Adrenal gland (tissue), 9 donors: ENCODE measurements at regions not wholly inside any gene's neighbourhood (a gene's known extent, or its start where the extent isn't known, plus 50 kb on each side); places are given as distances from the start of the nearest gene placed in this dataset.

Experiments
- DNase-seq, 7 donors: peaks; one replicate each; pipeline ENCODE4 v3.0.0-alpha.2; 2019 to 2020
- H3K27ac ChIP-seq, 5 donors: fragments of 200-600 bp; sonication (generic) in 4 of 5; 1 replicate in 3 of 5; 2 replicates in 2 of 5; pipeline versions ENCODE4 v1.5.1 to v1.8.0; 2016 to 2020; ENCODE audit warnings: mild to moderate bottlenecking in 1 of 5
- H3K27me3 ChIP-seq: fragments of 200-600 bp; 2 replicates; pipeline ENCODE4 v1.8.0; 2021
- H3K36me3 ChIP-seq, 2 donors: fragments of 200-600 bp; replicated peaks in 1 of 2; 1 replicate in 1 of 2; 2 replicates in 1 of 2; pipeline versions ENCODE4 v1.5.1 to v1.8.0; 2018 to 2022
- H3K4me1 ChIP-seq, 2 donors: fragments of 200-600 bp; replicated peaks in 1 of 2; 1 replicate in 1 of 2; 2 replicates in 1 of 2; pipeline versions ENCODE4 v1.5.1 to v1.8.0; 2018 to 2021
- H3K4me3 ChIP-seq, 4 donors: fragments of 200-600 bp; sonication (generic) in 3 of 4; one replicate each; pipeline ENCODE4 v1.5.1; 2016 to 2018
- H3K9me3 ChIP-seq, 3 donors: fragments of 200-600 bp; sonication (generic) in 1 of 3; replicated peaks in 1 of 3; 1 replicate in 2 of 3; 2 replicates in 1 of 3; pipeline versions ENCODE4 v1.5.1 to v1.8.0; 2016 to 2021
- POLR2A ChIP-seq, 2 donors: fragments of 450-650 bp; IDR thresholded peaks; one replicate each; pipeline ENCODE4 v1.6.1; 2017; ENCODE audit warnings: antibody characterized with exemption in 2 of 2, mild to moderate bottlenecking in 2 of 2, moderate library complexity in 1 of 2
- WGBS, 4 donors: extraction: QIAGEN DNeasy Blood & Tissue Kit in 2 of 4; methylation state at CpG; one replicate each; pipeline versions ENCODE4 v1.1.5 to v1.1.7; 2013 to 2017; 5-methylcytosine and 5-hydroxymethylcytosine counted together
- intact Hi-C, 2 donors: fragments of 100-400 bp; cut with DNase I; formaldehyde crosslinking; loops; one replicate each; pipeline versions ENCODE4 v1.14.1 to v1.15.0; 2022 to 2023
- small RNA-seq, 2 donors: library from RNA; depleted of rRNA; stranded (forward); fragments of <200 nt; gene quantifications; one replicate each; pipeline ENCODE3, GENCODE V24; 2016
- TF ChIP-seq, protein P1 (sequence below), 6 experiments: fragments of 450-650 bp in 4 of 6; fragments of 200-600 bp in 2 of 6; sonication (generic) in 1 of 6; IDR thresholded peaks; 1 replicate in 5 of 6; 2 replicates in 1 of 6; pipeline versions ENCODE4 v1.5.1 to v1.8.0; 2016 to 2021; ENCODE audit warnings: antibody characterized with exemption in 6 of 6, mild to moderate bottlenecking in 2 of 6, moderate library complexity in 1 of 6
- donor health status: healthy with polysubstance abuse.
- donor health status: Bipolar disorder and iron deficiency.
- donor health status: DM: yes; HTN: yes; CAD: no.
- donor health status: DM: no; HTN: no; CAD: no.
- donor health status: DM: no; HTN: no; CAD: no.

DNA sequence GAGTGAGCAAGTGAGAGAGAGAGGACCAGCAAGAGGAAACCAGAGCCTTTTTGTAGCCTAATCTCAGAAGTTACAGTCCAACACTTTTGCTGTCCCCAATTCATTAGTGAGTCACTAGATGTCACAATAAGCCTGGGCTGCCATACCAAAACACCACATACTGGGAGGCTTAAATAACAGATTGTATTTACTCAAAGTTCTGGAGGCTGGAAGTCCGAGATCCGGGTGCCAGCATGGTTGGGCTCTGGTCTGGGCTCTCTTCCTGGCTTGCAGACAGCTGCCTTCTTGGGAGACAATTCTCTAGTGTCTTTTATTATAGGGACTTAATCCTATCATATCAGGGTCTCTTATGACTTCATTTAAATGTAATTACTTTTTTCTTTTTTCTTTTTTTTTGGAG, 50.7 kb upstream of the FERMT1 start:
- Histone ChIP-seq H3K9me3 (no peaks in the 10 kb centered on the region), H3K4me1 (no peaks in the 10 kb centered on the region), H3K27me3 (no peaks in the 10 kb centered on the region), H3K4me3 (no peak overlapping the region), H3K27ac (no peak overlapping the region), H3K36me3 (no peaks in the 10 kb centered on the region)
- WGBS, 4 donors: 32 to 66% (median 40%) methylated on average over 2 of the region's 2 CpGs
- peak in 3 of 7 donors; percentile 18 to 34 (median 20) for DNase-seq
- TF ChIP-seq, protein P1, sequence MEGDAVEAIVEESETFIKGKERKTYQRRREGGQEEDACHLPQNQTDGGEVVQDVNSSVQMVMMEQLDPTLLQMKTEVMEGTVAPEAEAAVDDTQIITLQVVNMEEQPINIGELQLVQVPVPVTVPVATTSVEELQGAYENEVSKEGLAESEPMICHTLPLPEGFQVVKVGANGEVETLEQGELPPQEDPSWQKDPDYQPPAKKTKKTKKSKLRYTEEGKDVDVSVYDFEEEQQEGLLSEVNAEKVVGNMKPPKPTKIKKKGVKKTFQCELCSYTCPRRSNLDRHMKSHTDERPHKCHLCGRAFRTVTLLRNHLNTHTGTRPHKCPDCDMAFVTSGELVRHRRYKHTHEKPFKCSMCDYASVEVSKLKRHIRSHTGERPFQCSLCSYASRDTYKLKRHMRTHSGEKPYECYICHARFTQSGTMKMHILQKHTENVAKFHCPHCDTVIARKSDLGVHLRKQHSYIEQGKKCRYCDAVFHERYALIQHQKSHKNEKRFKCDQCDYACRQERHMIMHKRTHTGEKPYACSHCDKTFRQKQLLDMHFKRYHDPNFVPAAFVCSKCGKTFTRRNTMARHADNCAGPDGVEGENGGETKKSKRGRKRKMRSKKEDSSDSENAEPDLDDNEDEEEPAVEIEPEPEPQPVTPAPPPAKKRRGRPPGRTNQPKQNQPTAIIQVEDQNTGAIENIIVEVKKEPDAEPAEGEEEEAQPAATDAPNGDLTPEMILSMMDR (IDR thresholded peaks at IDR 0.05): no peak
- TF ChIP-seq POLR2A (IDR thresholded peaks at IDR 0.05): no peak
- intact Hi-C loops: no loop called here

Small RNA genes in the stretch of these regions (small RNA-seq; reads per million reads assigned to genes)
- 0 reads per million in 2 donors for gene AL109618.2
